ENCODE measurements at regions not wholly inside any gene's neighbourhood (a gene's known extent, or its start where the extent isn't known, plus 50 kb on each side); places are given as distances from the start of the nearest gene placed in this dataset.

GRCh38 chr3:70658513-70659310 lies 346.3 kb upstream of the MDFIC2 start:
- TF ChIP-seq CTCF (IDR thresholded peaks at IDR 0.05) = no peak
- intact Hi-C loops (cut with DNase I) = no loop called here
- no peak for DNase-seq (ENCODE audit: low spot score in 2 of 2)
- no peaks in the 10 kb centered on the region for H3K9me3 ChIP-seq
- H3K4me1 ChIP-seq = no peaks in the 10 kb centered on the region
- H3K4me3 ChIP-seq = no peak overlapping the region
- H3K27me3 ChIP-seq = no peaks in the 10 kb centered on the region
- H3K27ac ChIP-seq = no peak overlapping the region
- no peaks in the 10 kb centered on the region for H3K36me3 ChIP-seq

GRCh38 chr3:70657454-70657853 lies 345.0 kb upstream of the MDFIC2 start:
- no peak overlapping the region for H3K27ac ChIP-seq
- H3K27me3 ChIP-seq = no peaks in the 10 kb centered on the region
- no peaks in the 10 kb centered on the region for H3K9me3 ChIP-seq
- no peaks in the 10 kb centered on the region for H3K4me1 ChIP-seq
- intact Hi-C loops (cut with DNase I) = no loop called here
- no peak for TF ChIP-seq CTCF (IDR thresholded peaks at IDR 0.05)
- no peak overlapping the region for H3K4me3 ChIP-seq
- no peaks in the 10 kb centered on the region for H3K36me3 ChIP-seq
- no peak for DNase-seq (ENCODE audit: low spot score in 2 of 2)

GRCh38 chr3:70647823-70648222 lies 335.4 kb upstream of the MDFIC2 start:
- no peaks in the 10 kb centered on the region for H3K9me3 ChIP-seq
- no peak overlapping the region for H3K4me3 ChIP-seq
- H3K4me1 ChIP-seq = no peaks in the 10 kb centered on the region
- H3K36me3 ChIP-seq = no peaks in the 10 kb centered on the region
- H3K27me3 ChIP-seq = no peaks in the 10 kb centered on the region
- no peak for TF ChIP-seq CTCF (IDR thresholded peaks at IDR 0.05)
- no peak overlapping the region for H3K27ac ChIP-seq
- DNase-seq (ENCODE audit: low spot score in 2 of 2) = no peak
- intact Hi-C loops (cut with DNase I) = no loop called here

- H3K36me3 ChIP-seq = no peaks in the 10 kb centered on the region
- H3K4me1 ChIP-seq = no peaks in the 10 kb centered on the region
- TF ChIP-seq CTCF (IDR thresholded peaks at IDR 0.05) = no peak
- H3K9me3 ChIP-seq = no peaks in the 10 kb centered on the region
- no peak overlapping the region for H3K4me3 ChIP-seq
- DNase-seq (ENCODE audit: low spot score in 2 of 2) = no peak
- intact Hi-C loops (cut with DNase I) = no loop called here
- H3K27me3 ChIP-seq = no peaks in the 10 kb centered on the region
- no peak overlapping the region for H3K27ac ChIP-seq
Measured at GRCh38 chr3:70647094-70647493, 334.7 kb upstream of the MDFIC2 start.

GRCh38 chr3:70646635-70647034 lies 334.2 kb upstream of the MDFIC2 start:
- no peak for TF ChIP-seq CTCF (IDR thresholded peaks at IDR 0.05)
- no peaks in the 10 kb centered on the region for H3K36me3 ChIP-seq
- intact Hi-C loops (cut with DNase I) = no loop called here
- DNase-seq (ENCODE audit: low spot score in 2 of 2) = no peak
- H3K27me3 ChIP-seq = no peaks in the 10 kb centered on the region
- H3K27ac ChIP-seq = no peak overlapping the region
- H3K4me1 ChIP-seq = no peaks in the 10 kb centered on the region
- H3K4me3 ChIP-seq = no peak overlapping the region
- H3K9me3 ChIP-seq = no peaks in the 10 kb centered on the region

All from ascending aorta (tissue), 2 donors.